OCI-LY7 (cell line): ENCODE measurements at regions not wholly inside any gene's neighbourhood (a gene's known extent, or its start where the extent isn't known, plus 50 kb on each side); places are given as distances from the start of the nearest gene placed in this dataset.

Experiments used
- BruUV-seq: library from RNA; stranded (reverse); fragments of 400-500 nt; replicated peaks from 2 replicates; lab custom pipeline; 2021; lab: Mats Ljungman, UMichigan
- CTCF ChIA-PET: fragments of 300-600 bp; sonication (Branson Sonifier 250); formaldehyde crosslinking; loops from one replicate; lab custom pipeline; 2022; ENCODE audit warnings: antibody characterized with exemption; ENCODE audit not compliant: unreplicated experiment; lab: Charles Lee
- POLR2A ChIA-PET: fragments of 300-600 bp; sonication (Branson Sonifier 250); formaldehyde crosslinking; loops from one replicate; lab custom pipeline; 2022; ENCODE audit warnings: antibody characterized with exemption; lab: Charles Lee
- DNase-seq: peaks from one replicate; pipeline ENCODE4 v3.0.0-alpha.2; 2015; ENCODE audit warnings: low spot score
- H2AFZ ChIP-seq: fragments of 200-600 bp; sonication (generic), shearing (Covaris generic); 2 replicates; pipeline ENCODE4 v1.6.1; 2014; ENCODE audit warnings: mild to moderate bottlenecking, antibody characterized with exemption, low read length, moderate library complexity
- H3K27ac ChIP-seq: fragments of 200-600 bp; sonication (generic); 2 replicates; pipeline ENCODE4 v1.5.1; 2014; ENCODE audit warnings: mixed run types, low read depth, mild to moderate bottlenecking, moderate library complexity, low read length, inconsistent platforms; ENCODE audit not compliant: poor library complexity, severe bottlenecking
- H3K36me3 ChIP-seq: fragments of 200-600 bp; sonication (generic); 2 replicates; pipeline ENCODE4 v1.6.1; 2014; ENCODE audit warnings: mild to moderate bottlenecking, antibody characterized with exemption, low read length, moderate library complexity, mixed read lengths; ENCODE audit not compliant: insufficient read depth
- H3K4me1 ChIP-seq: fragments of 200-600 bp; sonication (generic); 2 replicates; pipeline ENCODE4 v1.5.1; 2014; ENCODE audit warnings: mild to moderate bottlenecking, low read length; ENCODE audit not compliant: insufficient read depth, poor library complexity, severe bottlenecking
- H3K4me2 ChIP-seq: fragments of 200-600 bp; sonication (generic); 2 replicates; pipeline ENCODE4 v1.6.1; 2014; ENCODE audit warnings: mild to moderate bottlenecking, low read length
- H3K4me3 ChIP-seq: fragments of 200-600 bp; sonication (generic); 2 replicates; pipeline ENCODE4 v1.5.1; 2014; ENCODE audit warnings: mild to moderate bottlenecking, low read depth, low read length; ENCODE audit not compliant: poor library complexity, severe bottlenecking
- H3K79me2 ChIP-seq: fragments of 200-600 bp; sonication (generic); 2 replicates; pipeline ENCODE4 v1.6.1; 2016; ENCODE audit warnings: low read depth, mild to moderate bottlenecking, low read length, moderate library complexity, mixed read lengths; ENCODE audit not compliant: insufficient read depth
- H3K9me2 ChIP-seq: fragments of 200-600 bp; sonication (generic); 2 replicates; pipeline ENCODE4 v1.6.1; 2016; ENCODE audit warnings: mild to moderate bottlenecking, low read length, mixed read lengths; ENCODE audit not compliant: insufficient read depth
- H3K9me3 ChIP-seq: fragments of 200-600 bp; sonication (generic); 2 replicates; pipeline ENCODE4 v1.6.1; 2014; ENCODE audit warnings: mild to moderate bottlenecking, mixed run types, low read length, mixed read lengths
- H4K20me1 ChIP-seq: fragments of 200-600 bp; sonication (generic); 2 replicates; pipeline ENCODE4 v1.6.1; 2014; ENCODE audit warnings: mild to moderate bottlenecking, antibody characterized with exemption, low read length, moderate library complexity, mixed read lengths; ENCODE audit not compliant: insufficient read depth
- EZH2phosphoT487 ChIP-seq: fragments of 200-600 bp; sonication (generic); IDR thresholded peaks from 2 replicates; pipeline ENCODE4 v1.6.1; 2018; ENCODE audit warnings: low read depth, borderline replicate concordance, mild to moderate bottlenecking, mixed run types, antibody characterized with exemption, low read length, moderate library complexity, mixed read lengths
- intact Hi-C: fragments of 100-400 bp; cut with micrococcal nuclease; formaldehyde crosslinking; loops from one replicate; pipeline ENCODE4 v1.10.0; 2022; ENCODE audit not compliant: unreplicated experiment
- TF ChIP-seq, protein P1 (sequence below): fragments of 200-600 bp; sonication (generic); conservative IDR thresholded peaks from 2 replicates; pipeline ENCODE4 v1.5.1; 2014; ENCODE audit warnings: mild to moderate bottlenecking, antibody characterized with exemption, low read length, moderate library complexity, mixed read lengths

DNA sequence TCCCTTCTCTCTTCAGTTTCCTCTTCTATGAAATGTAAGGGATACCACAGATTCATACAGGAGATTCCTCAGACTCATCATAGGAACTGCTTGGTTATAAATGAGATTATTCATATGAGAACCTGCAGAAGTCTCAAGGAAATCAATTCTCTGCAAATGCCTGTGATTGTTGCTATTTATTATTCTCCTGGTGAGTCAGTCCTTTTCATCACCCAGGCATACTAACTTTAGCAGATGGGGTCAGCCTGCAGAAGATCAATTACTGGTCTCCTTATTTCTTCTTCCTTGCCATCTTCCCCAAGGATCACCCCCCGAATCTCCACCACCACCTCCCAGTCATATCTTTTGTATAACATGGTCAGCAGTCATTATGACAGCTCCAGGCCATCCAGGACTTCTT lies 53.8 kb upstream of the DCP1A start:
- BruUV-seq: no TSS peak
- Histone ChIP-seq H3K9me2 (no peaks in the 10 kb centered on the region), H3K27ac (no peak overlapping the region), H3K4me3 (no peak overlapping the region), H3K4me2 (no peak overlapping the region), H2AFZ (no peak overlapping the region), H4K20me1 (no peaks in the 10 kb centered on the region), H3K36me3 (no peaks in the 10 kb centered on the region), H3K9me3 (no peaks in the 10 kb centered on the region), H3K4me1 (no peaks in the 10 kb centered on the region), H3K79me2 (no peaks in the 10 kb centered on the region)
- intact Hi-C loops: no loop called here
- TF ChIP-seq, protein P1, sequence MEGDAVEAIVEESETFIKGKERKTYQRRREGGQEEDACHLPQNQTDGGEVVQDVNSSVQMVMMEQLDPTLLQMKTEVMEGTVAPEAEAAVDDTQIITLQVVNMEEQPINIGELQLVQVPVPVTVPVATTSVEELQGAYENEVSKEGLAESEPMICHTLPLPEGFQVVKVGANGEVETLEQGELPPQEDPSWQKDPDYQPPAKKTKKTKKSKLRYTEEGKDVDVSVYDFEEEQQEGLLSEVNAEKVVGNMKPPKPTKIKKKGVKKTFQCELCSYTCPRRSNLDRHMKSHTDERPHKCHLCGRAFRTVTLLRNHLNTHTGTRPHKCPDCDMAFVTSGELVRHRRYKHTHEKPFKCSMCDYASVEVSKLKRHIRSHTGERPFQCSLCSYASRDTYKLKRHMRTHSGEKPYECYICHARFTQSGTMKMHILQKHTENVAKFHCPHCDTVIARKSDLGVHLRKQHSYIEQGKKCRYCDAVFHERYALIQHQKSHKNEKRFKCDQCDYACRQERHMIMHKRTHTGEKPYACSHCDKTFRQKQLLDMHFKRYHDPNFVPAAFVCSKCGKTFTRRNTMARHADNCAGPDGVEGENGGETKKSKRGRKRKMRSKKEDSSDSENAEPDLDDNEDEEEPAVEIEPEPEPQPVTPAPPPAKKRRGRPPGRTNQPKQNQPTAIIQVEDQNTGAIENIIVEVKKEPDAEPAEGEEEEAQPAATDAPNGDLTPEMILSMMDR: no peak
- no peak for TF ChIP-seq EZH2phosphoT487
- POLR2A ChIA-PET: no interaction called here
- CTCF ChIA-PET: no interaction called here
- no peak for DNase-seq

DNA sequence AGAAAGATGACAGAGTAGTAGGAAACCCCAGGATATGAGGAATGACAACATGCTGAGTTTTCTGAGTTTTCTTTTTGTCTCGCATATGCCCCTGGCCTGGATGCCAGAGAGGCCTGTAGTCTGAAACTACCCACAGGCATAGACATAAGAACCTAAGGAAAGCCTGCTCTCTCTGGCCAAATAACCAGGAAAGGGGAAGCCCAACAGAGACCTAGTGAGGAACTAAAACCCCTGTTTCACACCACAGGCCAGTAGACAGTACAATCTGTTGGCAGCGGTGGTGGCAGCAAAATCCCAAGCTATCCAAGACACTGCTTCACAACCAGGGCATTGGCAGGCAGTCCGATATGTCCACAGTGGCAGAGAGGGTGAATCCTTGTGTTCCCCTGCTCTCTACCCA lies 55.0 kb upstream of the DCP1A start:
- CTCF ChIA-PET: no interaction called here
- POLR2A ChIA-PET: no interaction called here
- no TSS peak for BruUV-seq

DNA sequence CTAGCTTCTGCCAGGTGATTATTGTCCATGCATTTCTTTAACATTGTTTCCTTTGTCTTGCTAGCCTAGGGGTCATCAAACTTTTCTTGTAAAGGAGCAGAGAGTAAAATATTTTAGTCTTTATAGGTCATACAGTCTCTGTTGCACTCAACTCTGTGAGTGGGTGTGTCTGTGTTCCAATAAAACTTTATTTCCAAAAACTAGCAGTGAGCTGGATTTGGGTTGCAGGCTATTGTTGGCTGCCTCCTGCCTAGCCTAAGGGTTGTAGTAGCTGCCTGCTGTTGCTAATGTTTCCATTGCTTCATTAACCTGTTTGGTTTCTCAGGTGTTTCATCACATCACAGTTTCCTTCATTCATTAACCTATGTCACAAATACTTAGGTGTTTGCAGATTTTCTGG lies 64.0 kb upstream of the DCP1A start:
- H4K20me1 ChIP-seq: no peaks in the 10 kb centered on the region
- H3K4me1 ChIP-seq: no peaks in the 10 kb centered on the region
- POLR2A ChIA-PET: no interaction called here
- BruUV-seq: no TSS peak
- H3K9me2 ChIP-seq: no peaks in the 10 kb centered on the region
- H3K36me3 ChIP-seq: no peaks in the 10 kb centered on the region
- no peak overlapping the region for H3K4me2 ChIP-seq
- no peaks in the 10 kb centered on the region for H3K79me2 ChIP-seq
- H3K27ac ChIP-seq: no peak overlapping the region
- no peak overlapping the region for H2AFZ ChIP-seq
- peaks cover 15% of the 10 kb centered on the region; the same call in 1 of the 2 replicates for H3K9me3 ChIP-seq
- no peak for TF ChIP-seq EZH2phosphoT487
- no peak overlapping the region for H3K4me3 ChIP-seq
- no peak for DNase-seq
- CTCF ChIA-PET: no interaction called here
- intact Hi-C loops: no loop called here

More for the DNA sequence above, 55.0 kb upstream of the DCP1A start:
- Histone ChIP-seq H3K36me3 (no peaks in the 10 kb centered on the region), H3K79me2 (no peaks in the 10 kb centered on the region), H3K27ac (no peak overlapping the region), H3K9me3 (no peaks in the 10 kb centered on the region), H3K4me1 (no peaks in the 10 kb centered on the region), H2AFZ (no peak overlapping the region), H4K20me1 (no peaks in the 10 kb centered on the region), H3K9me2 (no peaks in the 10 kb centered on the region), H3K4me2 (no peak overlapping the region), H3K4me3 (no peak overlapping the region)
- DNase-seq: no peak
- intact Hi-C loops: no loop called here
- no peak for TF ChIP-seq EZH2phosphoT487
- TF ChIP-seq, protein P1: no peak
